ENCODE measurements at regions not wholly inside any gene's neighbourhood (a gene's known extent, or its start where the extent isn't known, plus 50 kb on each side); places are given as distances from the start of the nearest gene placed in this dataset.

- TF ChIP-seq, protein P1, sequence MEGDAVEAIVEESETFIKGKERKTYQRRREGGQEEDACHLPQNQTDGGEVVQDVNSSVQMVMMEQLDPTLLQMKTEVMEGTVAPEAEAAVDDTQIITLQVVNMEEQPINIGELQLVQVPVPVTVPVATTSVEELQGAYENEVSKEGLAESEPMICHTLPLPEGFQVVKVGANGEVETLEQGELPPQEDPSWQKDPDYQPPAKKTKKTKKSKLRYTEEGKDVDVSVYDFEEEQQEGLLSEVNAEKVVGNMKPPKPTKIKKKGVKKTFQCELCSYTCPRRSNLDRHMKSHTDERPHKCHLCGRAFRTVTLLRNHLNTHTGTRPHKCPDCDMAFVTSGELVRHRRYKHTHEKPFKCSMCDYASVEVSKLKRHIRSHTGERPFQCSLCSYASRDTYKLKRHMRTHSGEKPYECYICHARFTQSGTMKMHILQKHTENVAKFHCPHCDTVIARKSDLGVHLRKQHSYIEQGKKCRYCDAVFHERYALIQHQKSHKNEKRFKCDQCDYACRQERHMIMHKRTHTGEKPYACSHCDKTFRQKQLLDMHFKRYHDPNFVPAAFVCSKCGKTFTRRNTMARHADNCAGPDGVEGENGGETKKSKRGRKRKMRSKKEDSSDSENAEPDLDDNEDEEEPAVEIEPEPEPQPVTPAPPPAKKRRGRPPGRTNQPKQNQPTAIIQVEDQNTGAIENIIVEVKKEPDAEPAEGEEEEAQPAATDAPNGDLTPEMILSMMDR (IDR thresholded peaks at IDR 0.05), result no peak
- TF ChIP-seq POLR2A (IDR thresholded peaks at IDR 0.05) (no peak), POLR2AphosphoS5 (IDR thresholded peaks at IDR 0.05) (no peak)
These were observed 243.9 kb upstream of the VCX3A start for GRCh38 chrX:6778544-6779503.
